ENCODE measurements at regions not wholly inside any gene's neighbourhood (a gene's known extent, or its start where the extent isn't known, plus 50 kb on each side); places are given as distances from the start of the nearest gene placed in this dataset.
"Not testable (repeated sequence)": the region's sequence is repeated elsewhere in the genome, so short reads cannot be mapped to it uniquely, and the experiment has no call there.

DNA sequence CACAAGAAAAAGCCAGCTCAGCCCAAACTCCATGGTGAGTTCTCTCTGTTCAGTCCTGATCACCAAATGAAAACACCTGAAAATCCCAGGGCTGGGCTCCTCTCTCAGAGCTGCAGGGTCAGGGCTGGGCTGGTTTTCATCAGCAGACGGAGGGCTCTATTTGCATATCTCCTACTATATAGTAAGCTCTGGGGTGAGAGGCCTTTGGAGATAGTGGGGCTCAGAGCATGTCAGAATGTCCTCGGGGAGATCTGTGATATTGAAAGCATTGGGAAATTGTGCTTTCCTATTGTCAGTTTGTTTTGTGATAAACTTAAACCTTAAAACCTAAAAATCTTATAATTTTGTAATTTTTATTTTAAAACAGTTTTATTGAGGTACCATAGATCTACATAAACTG is 742.6 kb downstream of the TMEM121 start:
- Histone ChIP-seq H3K4me3 (ENCODE audit: low read depth in 1 of 2, low read length in 2 of 2) (no peak overlapping the region), H3K27ac (ENCODE audit: low read depth in 2 of 2, low read length in 1 of 2) (no peak overlapping the region), H3K9me3 (ENCODE audit: control insufficient read depth in 2 of 2, insufficient read depth in 1 of 2, low read depth in 1 of 2, low read length in 1 of 2) (no peaks in the 10 kb centered on the region), H3K27me3 (ENCODE audit: control insufficient read depth in 1 of 2, insufficient read depth in 2 of 2, low read length in 2 of 2) (no peaks in the 10 kb centered on the region), H3K4me1 (ENCODE audit: control insufficient read depth in 2 of 2, insufficient read depth in 2 of 2, low read length in 1 of 2) (no peaks in the 10 kb centered on the region), H3K36me3 (ENCODE audit: control insufficient read depth in 2 of 2, insufficient read depth in 2 of 2, low read length in 1 of 2) (no peaks in the 10 kb centered on the region)
- 51 to 63% methylated on average over 2 of the region's 2 CpGs for WGBS, 2 donors

DNA sequence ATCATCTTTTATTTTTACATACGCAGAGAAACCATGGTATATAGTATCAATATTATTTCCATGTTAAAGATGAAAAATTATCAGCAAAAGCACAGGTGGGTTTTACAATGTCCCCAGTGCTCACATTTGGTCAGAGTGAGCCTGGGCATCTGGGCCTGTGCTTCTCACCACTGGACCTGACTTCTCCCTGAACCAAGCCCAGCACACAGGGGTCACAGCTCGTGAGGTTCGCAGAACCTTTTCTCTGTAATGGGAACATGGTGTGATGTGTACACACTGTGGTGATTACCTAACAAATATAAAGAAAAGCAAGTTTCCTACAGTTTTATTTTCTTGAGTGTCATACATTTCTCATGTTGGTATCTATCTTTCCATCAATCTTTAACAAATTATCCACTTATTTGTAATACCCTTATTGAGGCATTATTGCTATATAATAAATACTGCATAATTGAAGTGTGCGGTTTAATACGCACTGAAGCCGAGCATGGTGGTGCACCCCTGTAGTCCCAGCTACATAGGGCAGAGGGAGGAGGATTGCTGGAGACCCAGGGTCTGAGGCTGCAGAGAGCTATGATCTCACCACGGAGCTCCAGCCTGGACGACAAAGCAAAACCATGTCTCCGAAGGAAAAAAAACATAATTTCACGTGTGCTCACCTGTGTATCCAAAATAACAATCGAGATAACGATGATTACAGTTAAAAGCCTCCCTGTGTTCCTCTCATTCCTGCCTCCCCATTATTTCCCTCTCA is 743.2 kb downstream of the TMEM121 start:
- Histone ChIP-seq H3K27ac (ENCODE audit: low read depth in 2 of 2, low read length in 1 of 2) (no peak overlapping the region), H3K36me3 (ENCODE audit: control insufficient read depth in 2 of 2, insufficient read depth in 2 of 2, low read length in 1 of 2) (no peaks in the 10 kb centered on the region), H3K4me1 (ENCODE audit: control insufficient read depth in 2 of 2, insufficient read depth in 2 of 2, low read length in 1 of 2) (no peaks in the 10 kb centered on the region), H3K4me3 (ENCODE audit: low read depth in 1 of 2, low read length in 2 of 2) (no peak overlapping the region), H3K27me3 (ENCODE audit: control insufficient read depth in 1 of 2, insufficient read depth in 2 of 2, low read length in 2 of 2) (no peaks in the 10 kb centered on the region), H3K9me3 (ENCODE audit: control insufficient read depth in 2 of 2, insufficient read depth in 1 of 2, low read depth in 1 of 2, low read length in 1 of 2) (no peaks in the 10 kb centered on the region)
- WGBS, 2 donors = 72% methylated on average over 12 of the region's 12 CpGs

DNA sequence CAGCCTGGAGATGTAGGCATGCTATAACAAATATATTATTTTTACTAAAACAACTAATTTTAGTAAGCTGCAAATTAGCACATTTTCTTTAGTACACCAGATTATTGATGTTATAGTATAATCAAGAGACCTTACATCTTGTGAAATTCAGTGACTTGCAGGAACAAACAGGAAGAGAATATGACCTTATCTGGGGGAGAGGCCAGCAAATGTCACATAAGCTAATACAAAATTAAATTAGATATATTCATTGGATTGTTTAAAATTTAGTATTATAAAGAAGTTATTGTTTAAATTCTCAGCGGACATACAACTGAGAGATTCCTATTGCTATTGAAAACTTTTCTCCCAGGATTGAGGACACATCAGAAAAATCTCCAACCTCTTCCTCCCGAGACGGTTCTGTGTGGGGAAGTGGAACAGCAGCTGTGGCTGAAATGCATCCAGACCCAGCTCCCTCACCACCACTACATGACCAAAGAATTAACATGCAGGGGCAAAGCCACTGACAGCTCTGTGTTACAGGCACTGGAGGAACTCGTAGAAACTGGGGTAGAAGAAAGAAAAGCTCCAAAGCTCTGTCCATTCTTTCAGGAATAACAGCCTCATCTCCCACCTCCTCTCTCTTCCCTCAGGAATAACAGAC is 744.2 kb downstream of the TMEM121 start:
- 31 to 45% methylated on average over 3 of the region's 4 CpGs for WGBS, 2 donors
- H3K4me3 ChIP-seq (ENCODE audit: low read depth in 1 of 2, low read length in 2 of 2); H3K27ac ChIP-seq (ENCODE audit: low read depth in 2 of 2, low read length in 1 of 2); H3K27me3 ChIP-seq (ENCODE audit: control insufficient read depth in 1 of 2, insufficient read depth in 2 of 2, low read length in 2 of 2); H3K36me3 ChIP-seq (ENCODE audit: control insufficient read depth in 2 of 2, insufficient read depth in 2 of 2, low read length in 1 of 2); H3K9me3 ChIP-seq (ENCODE audit: control insufficient read depth in 2 of 2, insufficient read depth in 1 of 2, low read depth in 1 of 2, low read length in 1 of 2); H3K4me1 ChIP-seq (ENCODE audit: control insufficient read depth in 2 of 2, insufficient read depth in 2 of 2, low read length in 1 of 2): not testable (repeated sequence)

DNA sequence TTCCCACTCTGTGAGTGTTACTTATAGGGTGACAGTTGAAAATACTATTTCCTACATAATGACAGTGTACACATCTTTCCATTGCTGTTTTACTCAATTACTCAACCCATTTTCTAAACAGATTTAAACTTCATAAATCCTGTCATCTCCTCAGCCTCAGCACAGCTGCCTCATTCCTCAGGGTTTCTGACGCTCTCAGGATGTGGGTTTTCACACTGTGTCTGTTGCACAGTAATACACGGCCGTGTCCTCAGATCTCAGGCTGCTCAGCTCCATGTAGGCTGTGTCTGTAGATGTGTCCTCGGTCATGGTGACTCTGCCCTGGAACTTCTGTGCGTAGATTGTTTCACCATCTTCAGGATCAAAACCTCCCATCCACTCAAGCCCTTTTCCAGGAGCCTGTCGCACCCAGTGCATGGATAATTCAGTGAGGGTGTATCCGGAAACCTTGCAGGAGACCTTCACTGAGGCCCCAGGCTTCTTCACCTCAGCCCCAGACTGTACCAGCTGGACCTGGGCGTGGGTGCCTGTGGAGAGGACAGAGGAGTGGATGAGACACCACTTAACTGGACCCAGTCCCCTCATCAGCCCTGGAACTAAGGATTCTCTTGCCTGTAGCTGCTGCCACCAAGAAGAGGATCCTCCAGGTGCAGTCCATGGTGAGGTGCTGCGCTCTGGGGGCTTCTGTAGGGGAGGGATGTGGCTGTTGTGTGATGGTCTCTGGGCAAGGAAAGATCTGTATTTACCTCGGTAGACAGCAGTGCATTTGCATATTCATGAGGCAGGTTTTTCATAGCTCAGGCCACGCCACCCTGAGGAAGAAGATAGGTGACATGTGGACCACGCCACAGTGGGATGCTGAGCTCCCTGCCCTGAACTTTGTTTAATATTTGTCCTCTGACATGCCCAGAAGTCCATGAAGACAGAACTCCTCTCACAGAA is 750.2 kb downstream of the TMEM121 start:
- H3K4me1 ChIP-seq (ENCODE audit: control insufficient read depth in 2 of 2, insufficient read depth in 2 of 2, low read length in 1 of 2) = no peaks in the 10 kb centered on the region
- no peak overlapping the region for H3K27ac ChIP-seq (ENCODE audit: low read depth in 2 of 2, low read length in 1 of 2)
- no peak overlapping the region for H3K4me3 ChIP-seq (ENCODE audit: low read depth in 1 of 2, low read length in 2 of 2)
- H3K27me3 ChIP-seq (ENCODE audit: control insufficient read depth in 1 of 2, insufficient read depth in 2 of 2, low read length in 2 of 2) = no peaks in the 10 kb centered on the region
- WGBS, 2 donors = 47 to 56% methylated on average over 12 of the region's 12 CpGs
- H3K9me3 ChIP-seq (ENCODE audit: control insufficient read depth in 2 of 2, insufficient read depth in 1 of 2, low read depth in 1 of 2, low read length in 1 of 2) = no peaks in the 10 kb centered on the region
- no peaks in the 10 kb centered on the region for H3K36me3 ChIP-seq (ENCODE audit: control insufficient read depth in 2 of 2, insufficient read depth in 2 of 2, low read length in 1 of 2)

DNA sequence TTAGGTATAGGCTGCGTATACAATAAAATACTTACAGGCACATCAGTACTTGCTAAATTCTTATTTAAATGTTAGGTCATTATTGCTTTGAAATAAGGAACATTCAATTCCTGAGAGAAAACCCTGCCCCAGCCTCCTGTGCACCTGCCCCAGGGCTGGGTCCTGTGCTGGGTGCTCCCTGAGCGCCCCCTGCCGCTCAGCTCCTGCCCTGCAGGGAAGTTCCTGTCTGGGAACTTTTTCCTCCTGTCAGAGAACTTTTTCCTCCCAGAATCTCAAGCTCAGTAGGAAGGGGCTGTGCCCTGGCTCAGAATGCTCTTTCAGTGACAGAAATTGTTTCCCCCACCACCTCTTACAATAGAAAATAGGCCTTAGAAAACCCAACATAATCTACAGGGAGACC is 751.1 kb downstream of the TMEM121 start:
- H3K4me3 ChIP-seq (ENCODE audit: low read depth in 1 of 2, low read length in 2 of 2) = no peak overlapping the region
- WGBS, 2 donors = 30 to 32% methylated on average over 3 of the region's 3 CpGs
- no peak overlapping the region for H3K27ac ChIP-seq (ENCODE audit: low read depth in 2 of 2, low read length in 1 of 2)
- H3K27me3 ChIP-seq (ENCODE audit: control insufficient read depth in 1 of 2, insufficient read depth in 2 of 2, low read length in 2 of 2) = no peaks in the 10 kb centered on the region
- H3K4me1 ChIP-seq (ENCODE audit: control insufficient read depth in 2 of 2, insufficient read depth in 2 of 2, low read length in 1 of 2) = no peaks in the 10 kb centered on the region
- H3K9me3 ChIP-seq (ENCODE audit: control insufficient read depth in 2 of 2, insufficient read depth in 1 of 2, low read depth in 1 of 2, low read length in 1 of 2) = no peaks in the 10 kb centered on the region
- H3K36me3 ChIP-seq (ENCODE audit: control insufficient read depth in 2 of 2, insufficient read depth in 2 of 2, low read length in 1 of 2) = no peaks in the 10 kb centered on the region

DNA sequence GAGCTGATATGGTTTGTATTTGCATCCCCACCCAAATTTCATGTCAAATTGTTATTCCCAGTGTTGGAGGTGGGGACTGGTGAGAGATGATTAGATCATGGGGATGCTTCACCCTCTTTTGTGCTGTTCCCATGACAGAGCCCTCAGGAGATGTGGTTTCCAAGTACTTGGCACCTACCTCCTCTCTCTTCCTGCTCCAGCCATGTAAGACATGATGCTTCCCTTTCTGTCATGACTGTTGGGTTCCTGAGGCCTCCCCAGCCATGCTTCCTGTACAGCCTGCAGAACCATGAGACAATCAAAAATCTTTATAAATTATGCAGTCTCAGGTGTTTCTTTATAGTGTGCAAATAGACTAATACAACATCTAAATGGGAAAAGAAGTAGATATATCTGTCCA is 754.5 kb downstream of the TMEM121 start:
- no peaks in the 10 kb centered on the region for H3K9me3 ChIP-seq (ENCODE audit: control insufficient read depth in 2 of 2, insufficient read depth in 1 of 2, low read depth in 1 of 2, low read length in 1 of 2)
- no peak overlapping the region for H3K27ac ChIP-seq (ENCODE audit: low read depth in 2 of 2, low read length in 1 of 2)
- no peaks in the 10 kb centered on the region for H3K27me3 ChIP-seq (ENCODE audit: control insufficient read depth in 1 of 2, insufficient read depth in 2 of 2, low read length in 2 of 2)

DNA sequence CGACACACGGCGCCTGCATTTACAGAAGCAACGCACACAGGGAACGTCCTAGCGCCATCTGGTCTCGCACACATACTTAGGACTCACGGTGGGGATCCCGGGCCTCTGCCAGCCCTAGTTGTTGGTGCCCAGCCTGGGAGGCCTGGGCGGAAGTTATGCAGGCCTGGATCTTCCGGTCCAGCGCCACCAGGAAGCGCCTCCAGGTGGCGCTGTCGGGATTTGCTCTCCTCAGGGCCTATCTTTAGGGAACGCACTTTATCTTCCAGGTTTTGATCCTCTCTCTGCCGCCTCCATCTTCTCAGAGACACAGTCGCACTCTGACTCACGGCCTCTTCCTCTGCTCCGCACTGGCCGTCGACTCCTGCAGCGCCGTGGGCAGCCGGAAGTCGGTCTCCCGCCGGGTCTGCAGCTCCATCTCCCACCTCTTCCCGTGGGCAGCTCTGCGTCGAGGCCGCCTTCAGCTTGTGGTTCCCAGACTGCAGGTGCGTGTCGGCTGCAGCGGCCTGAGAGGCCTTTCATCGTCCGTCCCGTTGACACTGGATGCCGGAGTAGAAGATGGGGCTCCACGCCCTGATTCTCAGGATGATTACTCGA is 760.4 kb downstream of the TMEM121 start:
- H3K9me3 ChIP-seq (ENCODE audit: control insufficient read depth in 2 of 2, insufficient read depth in 1 of 2, low read depth in 1 of 2, low read length in 1 of 2) = peaks cover 0 to 12% of the 10 kb centered on the region in 2 donors
- no peaks in the 10 kb centered on the region for H3K36me3 ChIP-seq (ENCODE audit: control insufficient read depth in 2 of 2, insufficient read depth in 2 of 2, low read length in 1 of 2)
- no peaks in the 10 kb centered on the region for H3K4me1 ChIP-seq (ENCODE audit: control insufficient read depth in 2 of 2, insufficient read depth in 2 of 2, low read length in 1 of 2)
- no peak overlapping the region for H3K27ac ChIP-seq (ENCODE audit: low read depth in 2 of 2, low read length in 1 of 2)
- 83 to 84% methylated on average over 41 of the region's 41 CpGs for WGBS, 2 donors
- H3K27me3 ChIP-seq (ENCODE audit: control insufficient read depth in 1 of 2, insufficient read depth in 2 of 2, low read length in 2 of 2) = no peaks in the 10 kb centered on the region
- H3K4me3 ChIP-seq (ENCODE audit: low read depth in 1 of 2, low read length in 2 of 2) = no peak overlapping the region

More for the DNA sequence above, 754.5 kb downstream of the TMEM121 start:
- no peak overlapping the region for H3K4me3 ChIP-seq (ENCODE audit: low read depth in 1 of 2, low read length in 2 of 2)
- no peaks in the 10 kb centered on the region for H3K36me3 ChIP-seq (ENCODE audit: control insufficient read depth in 2 of 2, insufficient read depth in 2 of 2, low read length in 1 of 2)
- H3K4me1 ChIP-seq (ENCODE audit: control insufficient read depth in 2 of 2, insufficient read depth in 2 of 2, low read length in 1 of 2) = no peaks in the 10 kb centered on the region

DNA sequence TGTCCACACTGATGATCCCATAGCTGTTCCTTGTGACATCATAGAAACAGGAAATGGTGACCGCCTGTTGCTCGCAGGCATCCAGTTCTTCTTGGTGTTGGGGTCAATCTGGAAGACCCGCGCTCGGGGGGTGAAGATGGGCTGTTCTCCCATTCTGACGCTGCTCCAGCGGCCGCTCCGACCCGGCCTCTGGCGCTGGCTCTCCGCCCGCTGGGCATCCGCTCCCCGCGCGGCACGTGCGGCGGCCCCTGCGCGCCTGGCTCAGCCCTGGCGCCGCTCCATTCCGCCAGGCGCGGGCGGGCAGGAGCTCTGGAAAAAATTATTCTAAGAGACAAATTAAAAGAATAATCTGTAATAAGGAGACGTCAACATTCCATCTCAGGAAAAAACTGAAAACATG is 761.1 kb downstream of the TMEM121 start:
- Histone ChIP-seq H3K4me1 (ENCODE audit: control insufficient read depth in 2 of 2, insufficient read depth in 2 of 2, low read length in 1 of 2) (no peaks in the 10 kb centered on the region), H3K27ac (ENCODE audit: low read depth in 2 of 2, low read length in 1 of 2) (no peak overlapping the region), H3K36me3 (ENCODE audit: control insufficient read depth in 2 of 2, insufficient read depth in 2 of 2, low read length in 1 of 2) (no peaks in the 10 kb centered on the region), H3K9me3 (ENCODE audit: control insufficient read depth in 2 of 2, insufficient read depth in 1 of 2, low read depth in 1 of 2, low read length in 1 of 2) (peaks cover 0 to 12% of the 10 kb centered on the region in 2 donors), H3K27me3 (ENCODE audit: control insufficient read depth in 1 of 2, insufficient read depth in 2 of 2, low read length in 2 of 2) (no peaks in the 10 kb centered on the region), H3K4me3 (ENCODE audit: low read depth in 1 of 2, low read length in 2 of 2) (no peak overlapping the region)
- WGBS, 2 donors = 85 to 89% methylated on average over 29 of the region's 29 CpGs

DNA sequence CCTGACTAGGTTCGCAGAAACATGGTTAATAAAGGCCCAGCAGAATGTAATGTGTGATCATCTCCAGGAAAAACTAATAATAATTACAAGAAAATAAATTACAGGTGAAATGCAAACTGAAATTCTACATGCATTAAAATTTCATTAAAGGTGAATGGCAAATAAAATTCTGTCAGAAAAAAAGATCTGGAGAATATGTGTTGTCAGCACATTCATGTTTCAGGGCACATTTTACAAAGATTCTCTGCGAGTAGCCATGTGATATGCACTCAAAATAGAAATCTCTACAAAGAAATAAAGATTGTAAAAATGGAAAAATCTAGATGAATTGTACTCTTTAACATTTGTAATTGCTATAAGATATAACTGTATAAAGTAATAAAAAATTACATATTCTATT is 765.2 kb downstream of the TMEM121 start:
- 52 to 65% methylated on average over 2 of the region's 2 CpGs for WGBS, 2 donors
- H3K27ac ChIP-seq (ENCODE audit: low read depth in 2 of 2, low read length in 1 of 2) = no peak overlapping the region
- H3K27me3 ChIP-seq (ENCODE audit: control insufficient read depth in 1 of 2, insufficient read depth in 2 of 2, low read length in 2 of 2) = no peaks in the 10 kb centered on the region
- H3K4me3 ChIP-seq (ENCODE audit: low read depth in 1 of 2, low read length in 2 of 2) = no peak overlapping the region
- no peaks in the 10 kb centered on the region for H3K4me1 ChIP-seq (ENCODE audit: control insufficient read depth in 2 of 2, insufficient read depth in 2 of 2, low read length in 1 of 2)
- H3K9me3 ChIP-seq (ENCODE audit: control insufficient read depth in 2 of 2, insufficient read depth in 1 of 2, low read depth in 1 of 2, low read length in 1 of 2) = peaks cover 0 to 9% of the 10 kb centered on the region in 2 donors
- no peaks in the 10 kb centered on the region for H3K36me3 ChIP-seq (ENCODE audit: control insufficient read depth in 2 of 2, insufficient read depth in 2 of 2, low read length in 1 of 2)
